NT2/D1 (cell line): ENCODE measurements at regions not wholly inside any gene's neighbourhood (a gene's known extent, or its start where the extent isn't known, plus 50 kb on each side); places are given as distances from the start of the nearest gene placed in this dataset.

Experiments
- SUZ12 ChIP-seq: IDR thresholded peaks from 2 replicates; pipeline ENCODE4 v1.6.1; 2011; ENCODE audit not compliant: insufficient read length, insufficient read depth; ENCODE audit errors: extremely low read depth
- YY1 ChIP-seq: IDR thresholded peaks from 2 replicates; pipeline ENCODE4 v1.6.1; 2011; ENCODE audit not compliant: insufficient read length, insufficient read depth
- ZNF274 ChIP-seq: IDR thresholded peaks from 2 replicates; pipeline ENCODE4 v1.6.1; 2011; ENCODE audit warnings: mild to moderate bottlenecking, low read depth, low read length

DNA sequence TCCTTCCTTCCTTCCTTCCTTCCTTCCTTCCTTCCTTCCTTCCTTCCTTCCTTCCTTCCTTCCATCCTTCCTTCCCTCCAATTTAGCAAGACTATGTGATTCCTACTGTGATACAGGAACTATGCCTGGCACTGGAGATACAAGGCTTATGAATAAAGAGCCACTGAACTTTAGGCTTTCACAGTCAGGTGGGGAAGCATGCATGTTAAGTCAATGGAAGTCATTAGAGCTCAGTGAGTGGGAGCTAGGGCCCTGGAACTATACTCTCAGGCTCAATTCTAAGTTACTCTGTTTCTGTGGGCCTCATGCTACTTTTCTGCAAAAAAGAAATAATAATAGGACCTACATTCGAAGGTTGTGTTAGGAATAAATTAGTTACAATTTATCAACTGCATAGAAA lies 527.6 kb upstream of the ZEB2 start:
- no peak for TF ChIP-seq SUZ12
- no peak for TF ChIP-seq ZNF274
- no peak for TF ChIP-seq YY1
